Endodermal cell (in vitro differentiated cells): ENCODE measurements at regions not wholly inside any gene's neighbourhood (a gene's known extent, or its start where the extent isn't known, plus 50 kb on each side); places are given as distances from the start of the nearest gene placed in this dataset.

Experiments used
- DNase-seq: peaks from one replicate; pipeline ENCODE4 v3.0.0-alpha.2; 2017
- H3K27ac ChIP-seq: 2 replicates; pipeline ENCODE4 v1.5.1; 2013; ENCODE audit warnings: mild to moderate bottlenecking, low read depth, low read length, moderate library complexity
- H3K27me3 ChIP-seq: 2 replicates; pipeline ENCODE4 v1.6.1; 2013; ENCODE audit warnings: mild to moderate bottlenecking, low read length, moderate library complexity; ENCODE audit not compliant: insufficient read depth, control insufficient read depth, poor library complexity, severe bottlenecking
- H3K36me3 ChIP-seq: 2 replicates; pipeline ENCODE4 v1.7.0; 2013; ENCODE audit warnings: mild to moderate bottlenecking, low read length, moderate library complexity; ENCODE audit not compliant: control insufficient read depth, insufficient read depth
- H3K4me1 ChIP-seq: one replicate; pipeline ENCODE4 v1.7.0; 2013; ENCODE audit warnings: low read length; ENCODE audit not compliant: control insufficient read depth, insufficient read depth
- H3K4me3 ChIP-seq: 2 replicates; pipeline ENCODE4 v1.5.1; 2013; ENCODE audit warnings: mild to moderate bottlenecking, low read length, moderate library complexity
- H3K9ac ChIP-seq: 2 replicates; pipeline ENCODE4 v1.6.1; 2013; ENCODE audit warnings: mild to moderate bottlenecking, low read length, moderate library complexity; ENCODE audit not compliant: poor library complexity, severe bottlenecking; ENCODE audit errors: extremely low read depth
- H3K9me3 ChIP-seq: 2 replicates; pipeline ENCODE4 v1.6.1; 2013; ENCODE audit warnings: mild to moderate bottlenecking, low read length, moderate library complexity; ENCODE audit not compliant: control insufficient read depth
- H3K27ac Mint-ChIP-seq: 2 replicates; pipeline ENCODE4 v1.8.0; 2020; ENCODE audit warnings: mixed read lengths
- H3K27me3 Mint-ChIP-seq: 2 replicates; pipeline ENCODE4 v1.8.0; 2021; ENCODE audit warnings: mild to moderate bottlenecking, mixed read lengths; ENCODE audit not compliant: insufficient read depth
- H3K36me3 Mint-ChIP-seq: 2 replicates; pipeline ENCODE4 v1.8.0; 2020; ENCODE audit warnings: low read depth, mixed read lengths
- H3K4me1 Mint-ChIP-seq: 2 replicates; pipeline ENCODE4 v1.8.0; 2020; ENCODE audit warnings: mixed read lengths
- H3K4me3 Mint-ChIP-seq: 2 replicates; pipeline ENCODE4 v1.8.0; 2020; ENCODE audit warnings: mild to moderate bottlenecking, moderate library complexity, mixed read lengths
- H3K9me3 Mint-ChIP-seq: 2 replicates; pipeline ENCODE4 v1.8.0; 2020; ENCODE audit warnings: mild to moderate bottlenecking, mixed read lengths
- CTCF ChIP-seq: fragments of 200-600 bp; sonication (generic); conservative IDR thresholded peaks from 2 replicates; pipeline ENCODE4 v1.5.0; 2021; ENCODE audit warnings: antibody characterized with exemption, mild to moderate bottlenecking
- WGBS, 2 experiments: methylation state at CpG; one replicate each; pipeline versions ENCODE4 v1.1.5 to v1.1.7; 2013; ENCODE audit warnings: missing lambda C conversion rate in 2 of 2, mixed read lengths in 1 of 2; ENCODE audit not compliant: insufficient coverage in 1 of 2, insufficient read length in 1 of 2; 5-methylcytosine and 5-hydroxymethylcytosine counted together

- Histone ChIP-seq H3K9ac (no peak overlapping the region), H3K27ac (no peak overlapping the region), H3K4me1 (no peaks in the 10 kb centered on the region), H3K9me3 (no peaks in the 10 kb centered on the region), H3K36me3 (no peaks in the 10 kb centered on the region), H3K4me3 (no peak overlapping the region), H3K27me3 (peaks cover 14% of the 10 kb centered on the region)
- no peak for TF ChIP-seq CTCF
- no peak for DNase-seq
- Mint-ChIP-seq H3K4me3 (no peak overlapping the region), H3K9me3 (no peaks in the 10 kb centered on the region), H3K4me1 (no peaks in the 10 kb centered on the region), H3K27ac (no peak overlapping the region), H3K36me3 (no peaks in the 10 kb centered on the region), H3K27me3 (peaks cover 11% of the 10 kb centered on the region)
- WGBS, 2 experiments, result 92% methylated on average over 4 of the region's 4 CpGs; no CpG with 5 or more reads in 1 of the 2 experiments
Observed at GRCh38 chr19:30236587-30236986, 135.6 kb upstream of the ZNF536 start.

- no peak for DNase-seq
- no peak overlapping the region for H3K9ac ChIP-seq
- no peak for TF ChIP-seq CTCF
- no peak overlapping the region for H3K27ac ChIP-seq
- H3K9me3 ChIP-seq, result no peaks in the 10 kb centered on the region
- H3K4me3 Mint-ChIP-seq, result no peak overlapping the region
- no peaks in the 10 kb centered on the region for H3K4me1 ChIP-seq
- H3K27me3 ChIP-seq, result peaks cover 11% of the 10 kb centered on the region
- H3K4me3 ChIP-seq, result no peak overlapping the region
- H3K27me3 Mint-ChIP-seq, result peaks cover 11% of the 10 kb centered on the region
- no peaks in the 10 kb centered on the region for H3K36me3 ChIP-seq
- 64 to 80% methylated on average over 3 to 5 of the region's 5 CpGs for WGBS, 2 experiments
- no peaks in the 10 kb centered on the region for H3K9me3 Mint-ChIP-seq
- H3K4me1 Mint-ChIP-seq, result no peaks in the 10 kb centered on the region
- H3K27ac Mint-ChIP-seq, result no peak overlapping the region
- H3K36me3 Mint-ChIP-seq, result no peaks in the 10 kb centered on the region
Observed at GRCh38 chr19:30237140-30237539, 135.0 kb upstream of the ZNF536 start.

GRCh38 chr19:30240904-30241695 lies 131.1 kb upstream of the ZNF536 start:
- no peak for DNase-seq
- 96 to 97% methylated on average over 4 to 7 of the region's 9 CpGs for WGBS, 2 experiments
- Histone ChIP-seq H3K27me3 (no peaks in the 10 kb centered on the region), H3K9ac (no peak overlapping the region), H3K4me1 (no peaks in the 10 kb centered on the region), H3K4me3 (no peak overlapping the region), H3K36me3 (no peaks in the 10 kb centered on the region), H3K9me3 (no peaks in the 10 kb centered on the region), H3K27ac (no peak overlapping the region)
- Mint-ChIP-seq H3K27ac (no peak overlapping the region), H3K36me3 (no peaks in the 10 kb centered on the region), H3K9me3 (no peaks in the 10 kb centered on the region), H3K4me3 (no peak overlapping the region), H3K27me3 (peaks cover 9% of the 10 kb centered on the region), H3K4me1 (no peaks in the 10 kb centered on the region)
- no peak for TF ChIP-seq CTCF
